D721Med (cell line): ENCODE measurements at regions not wholly inside any gene's neighbourhood (a gene's known extent, or its start where the extent isn't known, plus 50 kb on each side); places are given as distances from the start of the nearest gene placed in this dataset.

ENCODE experiments used
- DNase-seq: peaks from one replicate; pipeline ENCODE4 v3.0.0; 2011; ENCODE audit warnings: low spot score; ENCODE audit not compliant: insufficient read length
- FAIRE-seq: peaks from 2 replicates; lab custom pipeline; 2011; peaks lifted over from hg19 to GRCh38; lab: Jason Lieb, UNC
- CTCF ChIP-seq: IDR thresholded peaks from 2 replicates; pipeline ENCODE4 v1.5.1; 2012; ENCODE audit warnings: mild to moderate bottlenecking, control low read depth; ENCODE audit not compliant: insufficient read depth; ENCODE audit errors: missing control alignments

DNA sequence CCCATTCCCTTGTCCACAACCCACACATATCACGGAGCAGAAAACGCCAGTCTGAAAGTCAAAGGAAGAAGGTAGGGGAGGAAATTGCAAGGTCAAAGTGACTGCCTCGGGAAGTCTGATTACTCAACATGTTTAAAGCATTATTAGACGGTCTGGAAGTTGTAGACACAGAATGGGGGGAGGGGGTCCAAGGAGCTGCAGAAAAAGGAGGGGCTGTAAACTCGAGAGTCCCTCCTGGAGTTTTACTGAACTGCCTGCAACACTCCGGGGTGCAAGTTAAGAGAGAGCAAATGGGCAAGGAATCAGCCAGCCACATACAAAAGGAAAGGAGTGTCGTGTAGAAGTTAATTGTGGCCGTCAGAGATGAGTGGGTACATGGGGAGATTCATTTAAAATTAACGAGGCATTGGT, 417.7 kb upstream of the JARID2 start:
- DNase-seq: no peak
- TF ChIP-seq CTCF: no peak
- FAIRE-seq: no peak

DNA sequence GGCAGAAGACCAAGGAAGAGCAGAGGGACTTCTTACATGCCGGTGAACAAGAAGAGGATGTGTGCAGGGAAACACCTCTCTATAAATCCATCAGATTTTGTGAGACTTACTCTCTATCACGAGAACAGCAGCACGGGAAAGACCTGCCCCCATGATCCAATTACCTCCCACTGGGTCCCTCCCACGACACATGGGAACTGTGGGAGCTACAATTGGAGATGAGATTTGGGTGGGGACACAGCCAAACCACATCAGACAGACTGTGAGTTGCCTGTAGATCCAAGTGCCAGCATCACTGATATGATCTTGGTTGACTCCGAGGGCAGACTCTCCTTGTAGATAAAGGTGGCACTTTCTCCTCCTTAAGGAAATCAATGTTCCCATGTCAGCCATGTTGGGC, 414.8 kb upstream of the JARID2 start:
- no peak for TF ChIP-seq CTCF
- no peak for FAIRE-seq
- DNase-seq: no peak

DNA sequence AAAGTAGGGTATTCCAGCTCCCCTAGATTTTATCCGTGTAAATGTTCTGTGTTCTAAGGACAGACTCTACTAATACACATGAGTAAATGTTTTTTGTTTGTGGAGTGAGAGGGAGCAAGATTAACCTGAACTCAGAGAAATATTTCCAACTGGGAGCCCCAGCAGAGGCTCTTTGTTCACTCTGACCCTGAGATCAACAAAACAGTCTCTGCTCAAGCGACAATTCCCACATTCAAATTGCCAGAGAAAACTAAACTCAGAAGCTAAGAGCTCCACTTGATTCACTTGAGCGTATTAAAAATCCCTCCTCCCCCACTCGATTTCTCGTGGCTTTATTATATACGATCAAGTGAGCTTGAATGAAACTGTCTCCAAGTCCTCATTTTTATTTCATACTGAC, 413.9 kb upstream of the JARID2 start:
- TF ChIP-seq CTCF: no peak
- DNase-seq (no peak), FAIRE-seq (no peak)

- no peak for FAIRE-seq
- DNase-seq: no peak
- no peak for TF ChIP-seq CTCF
Observed at GRCh38 chr6:14832427-14832826, 413.4 kb upstream of the JARID2 start.

DNA sequence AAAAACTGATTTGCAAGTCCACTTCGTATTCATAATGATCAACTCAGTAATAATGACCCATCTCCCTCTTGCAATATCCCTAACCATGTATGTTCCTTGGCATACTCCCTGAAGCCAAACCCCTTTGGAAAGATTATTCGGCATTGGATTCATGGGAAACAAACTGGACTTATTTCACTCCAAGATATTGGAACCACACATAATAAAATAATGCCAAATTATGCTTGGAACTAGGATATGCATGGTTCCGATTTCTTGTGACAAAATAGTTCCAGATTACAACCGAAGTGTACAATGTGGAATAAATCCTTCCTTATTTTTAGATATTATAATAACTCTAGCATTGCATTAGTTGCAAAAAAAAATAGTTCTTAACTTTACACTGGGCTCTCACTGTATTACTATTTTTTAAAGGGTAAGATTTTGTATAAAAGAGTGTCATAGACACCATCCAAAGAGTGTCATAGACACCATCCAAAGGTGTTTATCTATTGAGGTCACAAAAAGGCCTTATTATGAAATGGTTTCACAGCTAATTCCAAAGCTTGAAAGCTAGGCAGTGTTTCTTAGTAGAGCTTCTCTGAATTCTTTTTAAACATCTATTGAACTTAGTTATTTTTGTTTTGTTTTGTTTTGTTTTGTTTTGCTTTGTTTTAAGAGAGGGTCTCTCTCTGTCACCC, 410.9 kb upstream of the JARID2 start:
- FAIRE-seq (no peak), DNase-seq (no peak)
- TF ChIP-seq CTCF: no peak

GRCh38 chr6:14837435-14837834, 408.4 kb upstream of the JARID2 start:
- TF ChIP-seq CTCF: no peak
- no peak for FAIRE-seq
- no peak for DNase-seq

- no peak for DNase-seq
- no peak for TF ChIP-seq CTCF
- FAIRE-seq: no peak
Observed at GRCh38 chr6:14838133-14838583, 407.7 kb upstream of the JARID2 start.
